HepG2 (cell line): ENCODE measurements at regions not wholly inside any gene's neighbourhood (a gene's known extent, or its start where the extent isn't known, plus 50 kb on each side); places are given as distances from the start of the nearest gene placed in this dataset.
A peak's percentile ranks its signal among the peaks of the same experiment; 100 is the strongest.

Experiments
- ATAC-seq: fragments of 200-7000 bp; cut with Tn5 transposase; 3 replicates; pipeline ENCODE4 v1.9.1; 2020; ENCODE audit warnings: mild to moderate bottlenecking, moderate library complexity
- BruUV-seq: library from RNA; stranded (reverse); fragments of 400-500 nt; replicated peaks from 2 replicates; lab custom pipeline; 2021; lab: Mats Ljungman, UMichigan
- CTCF ChIA-PET: fragments of 300-600 bp; formaldehyde crosslinking; extraction: SDS; loops from one replicate; lab custom pipeline; 2021; ENCODE audit warnings: low total read pairs, inconsistent platforms, low intra/inter-chr PET ratio; lab: Yijun Ruan, JAX
- POLR2A ChIA-PET: fragments of 350-600 bp; sonication (Branson Sonifier 250); formaldehyde crosslinking; loops from one replicate; lab custom pipeline; 2020; ENCODE audit warnings: antibody characterized with exemption, inconsistent platforms; lab: Yijun Ruan, JAX
- DNase-seq: peaks from one replicate; pipeline ENCODE4 v3.0.0-alpha.2; 2015; ENCODE audit warnings: low spot score
- FAIRE-seq: peaks from 3 replicates; lab custom pipeline; 2011; peaks lifted over from hg19 to GRCh38; lab: Jason Lieb, UNC
- H2AFZ ChIP-seq: one replicate; pipeline ENCODE4 v1.6.1; 2011; ENCODE audit warnings: low read length, inconsistent platforms
- H3K27ac ChIP-seq: fragments of 300-600 bp; 3 replicates; pipeline ENCODE4 v1.8.0; 2011; ENCODE audit warnings: mixed run types, mild to moderate bottlenecking, mixed read lengths, low read length, inconsistent platforms; ENCODE audit not compliant: insufficient read depth; ENCODE audit errors: extremely low read length
- H3K27me3 ChIP-seq, 2 experiments: fragments of 200-600 bp in 1 of 2; 2 replicates in 1 of 2; 3 replicates in 1 of 2; pipeline versions ENCODE4 v1.6.0 to v1.8.0; 2011; ENCODE audit warnings: low read length in 2 of 2, mild to moderate bottlenecking in 2 of 2, moderate library complexity in 2 of 2, inconsistent platforms in 1 of 2; ENCODE audit not compliant: insufficient read depth in 2 of 2, control insufficient read depth in 1 of 2
- H3K36me3 ChIP-seq, 2 experiments: fragments of 200-600 bp in 1 of 2; replicated peaks in 1 of 2; 2 replicates in 1 of 2; 3 replicates in 1 of 2; pipeline versions ENCODE4 v1.5.1 to v1.8.0; 2011; ENCODE audit warnings: low read length in 2 of 2, inconsistent platforms in 1 of 2; ENCODE audit not compliant: insufficient read depth in 2 of 2, control insufficient read depth in 1 of 2
- H3K4me1 ChIP-seq: 2 replicates; pipeline ENCODE4 v1.5.1; 2012; ENCODE audit warnings: low read length, inconsistent platforms; ENCODE audit not compliant: insufficient read depth
- H3K4me2 ChIP-seq: 2 replicates; pipeline ENCODE4 v1.6.0; 2011; ENCODE audit warnings: low read depth, low read length, inconsistent platforms
- H3K4me3 ChIP-seq, 3 experiments: fragments of 200-600 bp in 1 of 3; sonication (generic), shearing (Covaris generic) in 1 of 3; replicated peaks in 1 of 3; 2 replicates each; pipeline ENCODE4 v1.5.1; 2011 to 2016; ENCODE audit warnings: low read length in 3 of 3, inconsistent platforms in 2 of 3, low read depth in 2 of 3, mild to moderate bottlenecking in 2 of 3, control low read depth in 1 of 3, mixed read lengths in 1 of 3; ENCODE audit not compliant: insufficient read depth in 1 of 3
- H3K79me2 ChIP-seq: one replicate; pipeline ENCODE4 v1.6.1; 2011; ENCODE audit warnings: low read length, inconsistent platforms; ENCODE audit not compliant: insufficient read depth
- H3K9ac ChIP-seq: 2 replicates; pipeline ENCODE4 v1.6.0; 2011; ENCODE audit warnings: mild to moderate bottlenecking, low read depth, low read length, inconsistent platforms; ENCODE audit not compliant: insufficient read depth
- H3K9me3 ChIP-seq: 2 replicates; pipeline ENCODE4 v1.5.1; 2012; ENCODE audit warnings: mild to moderate bottlenecking, low read length
- H4K20me1 ChIP-seq: 2 replicates; pipeline ENCODE4 v1.6.0; 2011; ENCODE audit warnings: inconsistent platforms, mild to moderate bottlenecking, low read length, moderate library complexity; ENCODE audit not compliant: insufficient read depth
- DDIT3 ChIP-seq: sonication (generic); formaldehyde crosslinking; IDR thresholded peaks from 2 replicates; pipeline ENCODE4 v1.4.0; 2020; ENCODE audit warnings: mild to moderate bottlenecking, missing genetic modification reagents
- DZIP1 ChIP-seq: sonication (generic); formaldehyde crosslinking; IDR thresholded peaks from 2 replicates; pipeline ENCODE4 v1.5.0; 2020; ENCODE audit warnings: mild to moderate bottlenecking, missing genetic modification reagents
- FOSL2 ChIP-seq: sonication (generic); formaldehyde crosslinking; IDR thresholded peaks from 2 replicates; pipeline ENCODE4 v1.4.0; 2020; ENCODE audit warnings: missing genetic modification reagents
- HNF4A ChIP-seq: sonication (generic); formaldehyde crosslinking; IDR thresholded peaks from 2 replicates; pipeline ENCODE4 v1.4.0; 2020; ENCODE audit warnings: missing genetic modification reagents
- HNF4G ChIP-seq, 2 experiments: sonication (generic) in 1 of 2; formaldehyde crosslinking in 1 of 2; IDR thresholded peaks; 2 replicates each; pipeline versions ENCODE4 v1.4.0 to v1.6.1; 2011 to 2020; ENCODE audit warnings: borderline replicate concordance in 2 of 2, low read depth in 2 of 2, mild to moderate bottlenecking in 2 of 2, low read length in 1 of 2, missing genetic modification reagents in 1 of 2, moderate library complexity in 1 of 2
- KLF16 ChIP-seq, 2 experiments: sonication (generic) in 1 of 2; formaldehyde crosslinking in 1 of 2; IDR thresholded peaks; 2 replicates each; pipeline versions ENCODE4 v1.6.1 to v1.8.0; 2016 to 2023; ENCODE audit warnings: missing genetic modification reagents in 2 of 2, missing compliant biosample characterization in 1 of 2
- RAD51 ChIP-seq: fragments of 450-650 bp; IDR thresholded peaks from 2 replicates; pipeline ENCODE4 v1.6.1; 2016; ENCODE audit warnings: borderline replicate concordance
- SIX4 ChIP-seq: sonication (generic); formaldehyde crosslinking; IDR thresholded peaks from 2 replicates; pipeline ENCODE4 v1.4.0; 2020; ENCODE audit warnings: missing genetic modification reagents
- SMARCE1 ChIP-seq: fragments of 450-650 bp; IDR thresholded peaks from 2 replicates; pipeline ENCODE4 v1.6.1; 2017; ENCODE audit warnings: borderline replicate concordance
- SRSF4 ChIP-seq: fragments of 200-400 bp; formaldehyde crosslinking; IDR thresholded peaks from one replicate; pipeline ENCODE4 v1.6.1; 2018; ENCODE audit warnings: mild to moderate bottlenecking, low read depth, low read length, moderate library complexity; ENCODE audit not compliant: poor library complexity, severe bottlenecking
- STAT6 ChIP-seq: sonication (generic); formaldehyde crosslinking; IDR thresholded peaks from 2 replicates; pipeline ENCODE4 v1.4.0; 2020; ENCODE audit warnings: missing genetic modification reagents, mild to moderate bottlenecking, borderline replicate concordance
- ZBTB38 ChIP-seq: sonication (generic); formaldehyde crosslinking; IDR thresholded peaks from 2 replicates; pipeline ENCODE4 v1.5.1; 2020; ENCODE audit warnings: mild to moderate bottlenecking, missing genetic modification reagents
- ZMAT5 ChIP-seq: sonication (generic); formaldehyde crosslinking; IDR thresholded peaks from 2 replicates; pipeline ENCODE4 v1.5.0; 2020; ENCODE audit warnings: mild to moderate bottlenecking, low read depth, missing genetic modification reagents, borderline replicate concordance
- ZNF512 ChIP-seq: sonication (generic); formaldehyde crosslinking; IDR thresholded peaks from 2 replicates; pipeline ENCODE4 v1.4.0; 2020; ENCODE audit warnings: mild to moderate bottlenecking, missing genetic modification reagents
- WGBS: methylation state at CpG from one replicate; pipeline ENCODE4 v1.1.6; 2017; ENCODE audit warnings: low lambda C conversion rate; 5-methylcytosine and 5-hydroxymethylcytosine counted together
- in situ Hi-C: cut with HindIII; loops from 2 replicates; pipeline ENCODE4 v1.10.0; 2017; ENCODE audit warnings: low pct_unique_long_range_greater_than_20kb; ENCODE audit not compliant: extremely low pct_ligation_motif_present
- intact Hi-C: fragments of 100-400 bp; cut with micrococcal nuclease; formaldehyde crosslinking; loops from one replicate; pipeline ENCODE4 v1.10.0; 2022; ENCODE audit not compliant: unreplicated experiment

- TF ChIP-seq DDIT3 (CRISPR knock-in tag) (no peak), SMARCE1 (no peak), DZIP1 (CRISPR knock-in tag) (0 out of 2 replicates have a peak, but pooled peaks have one; percentile 48)
These were observed 57.6 kb downstream of the FAM50B start (continued) for GRCh38 chr6:3906846-3907151.

GRCh38 chr6:3908223-3908622, 59.0 kb downstream of the FAM50B start:
- Histone ChIP-seq H3K9ac (no peak overlapping the region), H3K27ac (peak overlapping the region; percentile 86), H3K79me2 (peaks cover 13% of the 10 kb centered on the region), H3K4me3 (no peak overlapping the region), H4K20me1 (no peaks in the 10 kb centered on the region), H3K4me1 (peaks cover 84% of the 10 kb centered on the region), H3K9me3 (no peaks in the 10 kb centered on the region), H3K27me3 (no peaks in the 10 kb centered on the region), H3K4me2 (no peak overlapping the region), H2AFZ (no peak overlapping the region), H3K36me3 (no peaks in the 10 kb centered on the region)
- FAIRE-seq (no peak), DNase-seq (no peak), ATAC-seq (no peak)
- 86% methylated on average over 10 of the region's 10 CpGs for WGBS
- BruUV-seq = no TSS peak
- intact Hi-C loops = no loop called here
- CTCF ChIA-PET = no interaction called here
- POLR2A ChIA-PET = interaction anchor here (0.8 to 3.3 kb wide), 10 partner anchors 14 to 111 kb away, joined by 3 to 14 read pairs (median 6); no protein-coding TSS in a partner anchor
- in situ Hi-C loops = no loop called here
- TF ChIP-seq ZMAT5 (CRISPR knock-in tag) = no peak
- TF ChIP-seq FOSL2 (CRISPR knock-in tag) = no peak
- TF ChIP-seq SIX4 (CRISPR knock-in tag) = no peak
- TF ChIP-seq ZNF512 = no peak
- TF ChIP-seq HNF4G (IDR thresholded peaks at IDR 0.05; ENCODE audit: borderline replicate concordance, low read depth, low read length) = peak; percentile 35; the same call in 1 of the 2 replicates
- TF ChIP-seq HNF4G (CRISPR knock-in tag; IDR thresholded peaks at IDR 0.05; ENCODE audit: borderline replicate concordance, low read depth) = no peak
- TF ChIP-seq SRSF4 = no peak
- TF ChIP-seq RAD51 = no peak
- no peak for TF ChIP-seq STAT6 (CRISPR knock-in tag)
- TF ChIP-seq ZBTB38 (CRISPR knock-in tag) = peak; percentile 85
- peak; percentile 50; the same call in 1 of the 2 replicates for TF ChIP-seq HNF4A (CRISPR knock-in tag)
- no peak for TF ChIP-seq KLF16 (CRISPR knock-in tag; IDR thresholded peaks at IDR 0.05)
